KMS-11 (cell line): ENCODE measurements at regions not wholly inside any gene's neighbourhood (a gene's known extent, or its start where the extent isn't known, plus 50 kb on each side); places are given as distances from the start of the nearest gene placed in this dataset.
A peak's percentile ranks its signal among the peaks of the same experiment; 100 is the strongest.

Experiments used
- H2AFZ ChIP-seq: fragments of 200-600 bp; sonication (generic); 2 replicates; pipeline ENCODE4 v1.6.1; 2016; ENCODE audit warnings: antibody characterized with exemption, mixed run types, low read depth
- H3K27ac ChIP-seq: fragments of 200-600 bp; sonication (generic); 2 replicates; pipeline ENCODE4 v1.6.1; 2016; ENCODE audit warnings: mild to moderate bottlenecking, mixed run types
- H3K27me3 ChIP-seq: fragments of 200-600 bp; sonication (generic); 2 replicates; pipeline ENCODE4 v1.6.1; 2017; ENCODE audit warnings: mild to moderate bottlenecking, low read depth, mixed run types, moderate library complexity; ENCODE audit not compliant: insufficient read depth
- H3K36me3 ChIP-seq: fragments of 200-600 bp; sonication (generic); 2 replicates; pipeline ENCODE4 v1.6.1; 2017; ENCODE audit warnings: mild to moderate bottlenecking, mixed run types; ENCODE audit not compliant: insufficient read depth
- H3K4me1 ChIP-seq: fragments of 200-600 bp; sonication (generic); 2 replicates; pipeline ENCODE4 v1.6.1; 2016; ENCODE audit warnings: mild to moderate bottlenecking, low read depth, mixed run types; ENCODE audit not compliant: poor library complexity, severe bottlenecking
- H3K4me2 ChIP-seq: fragments of 200-600 bp; sonication (generic); 2 replicates; pipeline ENCODE4 v1.7.0; 2016; ENCODE audit warnings: mild to moderate bottlenecking, mixed run types
- H3K4me3 ChIP-seq: fragments of 200-600 bp; sonication (generic); IDR thresholded peaks from 2 replicates; pipeline ENCODE4 v1.6.1; 2017; ENCODE audit warnings: low read depth, low read length, mixed read lengths; ENCODE audit not compliant: insufficient read depth
- H3K79me2 ChIP-seq: fragments of 200-600 bp; sonication (generic); 2 replicates; pipeline ENCODE4 v1.6.1; 2016; ENCODE audit warnings: low read depth, mixed run types; ENCODE audit not compliant: insufficient read depth
- H3K9ac ChIP-seq: fragments of 200-600 bp; sonication (generic); 2 replicates; pipeline ENCODE4 v1.6.1; 2016; ENCODE audit warnings: mild to moderate bottlenecking, mixed run types
- H4K20me1 ChIP-seq: fragments of 200-600 bp; sonication (generic); 2 replicates; pipeline ENCODE4 v1.6.1; 2016; ENCODE audit warnings: mild to moderate bottlenecking, mixed run types; ENCODE audit not compliant: insufficient read depth
- CTCF ChIP-seq: fragments of 200-600 bp; sonication (generic); conservative IDR thresholded peaks from 2 replicates; pipeline ENCODE4 v1.6.1; 2017; ENCODE audit warnings: low read depth, mild to moderate bottlenecking, antibody characterized with exemption, low read length, moderate library complexity, mixed read lengths

- no peak for TF ChIP-seq CTCF
- no peak overlapping the region for H3K4me3 ChIP-seq
- H3K79me2 ChIP-seq: no peaks in the 10 kb centered on the region
- peaks cover 13% of the 10 kb centered on the region for H3K4me1 ChIP-seq
- H3K4me2 ChIP-seq: no peak overlapping the region
- no peak overlapping the region for H3K9ac ChIP-seq
- H4K20me1 ChIP-seq: no peaks in the 10 kb centered on the region
- H3K27me3 ChIP-seq: no peaks in the 10 kb centered on the region
- no peaks in the 10 kb centered on the region for H3K36me3 ChIP-seq
- H2AFZ ChIP-seq: peak overlapping the region; percentile 36
- H3K27ac ChIP-seq: no peak overlapping the region
These were observed 59.6 kb upstream of the AGPS start for GRCh38 chr2:177332992-177333388.

DNA sequence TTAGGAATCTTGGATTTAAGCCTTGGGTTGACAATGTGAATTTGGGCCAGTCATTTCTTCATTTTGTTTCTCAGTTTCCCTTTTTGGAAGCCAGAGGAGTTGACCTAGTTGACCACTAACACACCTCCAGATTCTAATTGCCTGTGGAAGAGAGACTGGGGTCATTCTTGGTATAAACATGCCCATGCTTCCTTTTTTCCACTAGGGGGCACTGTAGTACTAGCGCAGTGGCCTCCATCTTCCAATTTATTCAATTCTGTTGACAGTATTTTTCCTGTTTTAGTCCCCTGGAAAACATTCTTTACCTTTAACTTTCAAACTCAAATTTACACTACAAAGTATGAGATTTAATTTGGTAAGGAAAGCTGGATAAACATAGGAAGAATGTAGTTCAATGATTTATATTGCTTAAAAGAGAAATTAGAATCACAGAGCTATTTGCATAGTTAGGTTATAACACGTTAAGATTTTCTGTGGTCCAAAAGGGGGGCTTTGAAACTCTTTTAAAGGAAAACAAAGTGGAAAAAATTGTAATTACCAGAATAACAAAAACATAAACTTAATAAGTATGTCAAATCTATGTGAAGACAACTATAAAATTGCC is 57.5 kb upstream of the AGPS start:
- H3K4me2 ChIP-seq: no peak overlapping the region
- H3K27ac ChIP-seq: no peak overlapping the region
- H3K36me3 ChIP-seq: no peaks in the 10 kb centered on the region
- peak; percentile 99 for TF ChIP-seq CTCF
- H3K27me3 ChIP-seq: no peaks in the 10 kb centered on the region
- no peak overlapping the region for H3K9ac ChIP-seq
- peaks cover 17% of the 10 kb centered on the region for H3K4me1 ChIP-seq
- H3K79me2 ChIP-seq: no peaks in the 10 kb centered on the region
- no peak overlapping the region for H3K4me3 ChIP-seq
- H2AFZ ChIP-seq: no peak overlapping the region
- no peaks in the 10 kb centered on the region for H4K20me1 ChIP-seq

DNA sequence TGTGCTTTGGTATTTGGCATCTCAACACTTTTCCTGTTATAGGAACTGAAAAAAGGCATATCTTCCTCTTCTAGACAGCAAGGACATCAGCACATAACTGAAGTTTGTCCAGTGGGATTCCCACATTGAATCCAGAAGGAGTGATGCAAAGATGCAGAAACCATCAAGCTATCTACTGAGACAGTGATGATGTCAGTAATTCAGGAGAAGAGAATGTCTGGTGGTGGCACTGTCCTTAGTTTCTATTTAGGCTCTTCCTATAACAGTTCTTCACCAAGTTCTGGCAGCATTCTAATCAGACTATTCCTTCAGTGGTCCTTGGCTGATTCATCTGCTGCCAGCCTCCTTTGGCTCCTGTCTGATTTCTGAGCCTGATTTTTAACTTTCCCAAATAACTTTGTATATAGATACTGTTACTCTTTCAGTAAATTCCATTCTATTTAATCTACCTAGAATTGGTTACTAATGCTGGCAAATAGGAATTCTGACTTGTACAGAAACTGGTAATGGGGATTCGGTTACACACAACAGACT is 56.6 kb upstream of the AGPS start:
- Histone ChIP-seq H3K27me3 (no peaks in the 10 kb centered on the region), H3K4me2 (no peak overlapping the region), H3K9ac (no peak overlapping the region), H3K4me1 (peaks cover 17% of the 10 kb centered on the region), H3K27ac (no peak overlapping the region), H4K20me1 (no peaks in the 10 kb centered on the region), H3K79me2 (no peaks in the 10 kb centered on the region), H2AFZ (no peak overlapping the region), H3K4me3 (no peak overlapping the region), H3K36me3 (no peaks in the 10 kb centered on the region)
- TF ChIP-seq CTCF: no peak

DNA sequence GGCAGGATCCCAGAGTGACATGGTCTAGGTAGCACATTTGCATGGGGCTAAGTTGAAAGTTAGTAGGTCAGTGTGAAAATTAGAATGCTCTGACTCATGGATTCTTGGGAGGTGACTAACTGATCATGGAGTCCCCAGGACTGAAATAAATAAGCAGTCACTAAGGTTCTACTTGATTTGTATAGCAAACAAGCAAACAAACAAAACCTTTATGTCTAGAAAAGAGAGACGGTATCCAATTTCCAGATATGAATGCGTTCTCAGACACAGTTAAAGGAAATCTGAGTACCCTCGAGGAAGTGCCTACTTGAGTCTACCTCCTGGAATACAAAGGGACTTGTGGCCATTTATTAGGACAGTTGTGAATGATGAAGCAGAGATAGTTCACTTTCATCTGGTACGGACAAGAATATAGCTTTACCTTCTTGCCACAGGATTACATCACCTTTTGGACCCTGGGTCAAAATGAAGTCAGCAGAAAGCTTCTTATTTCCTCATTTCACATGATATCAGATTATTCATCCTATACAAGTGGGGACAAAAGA is 54.3 kb upstream of the AGPS start:
- peaks cover 4% of the 10 kb centered on the region for H3K4me1 ChIP-seq
- no peak for TF ChIP-seq CTCF
- no peaks in the 10 kb centered on the region for H4K20me1 ChIP-seq
- no peak overlapping the region for H2AFZ ChIP-seq
- H3K79me2 ChIP-seq: no peaks in the 10 kb centered on the region
- no peak overlapping the region for H3K4me3 ChIP-seq
- H3K27me3 ChIP-seq: no peaks in the 10 kb centered on the region
- H3K27ac ChIP-seq: no peak overlapping the region
- H3K36me3 ChIP-seq: no peaks in the 10 kb centered on the region
- H3K9ac ChIP-seq: no peak overlapping the region
- H3K4me2 ChIP-seq: no peak overlapping the region
